ENCODE measurements at regions not wholly inside any gene's neighbourhood (a gene's known extent, or its start where the extent isn't known, plus 50 kb on each side); places are given as distances from the start of the nearest gene placed in this dataset.

GRCh38 chr11:105553025-105553424 is 56.8 kb upstream of the GRIA4 start:
- DNase-seq (ENCODE audit: low read depth in 4 of 4, low spot score in 3 of 4): no peak

- no peak for DNase-seq (ENCODE audit: low read depth in 4 of 4, low spot score in 3 of 4)
Measured at GRCh38 chr11:105548359-105548758, 61.5 kb upstream of the GRIA4 start.

- no peak for DNase-seq (ENCODE audit: low read depth in 4 of 4, low spot score in 3 of 4)
Measured at GRCh38 chr11:105538588-105538987, 71.3 kb upstream of the GRIA4 start.

GRCh38 chr11:105537531-105537930 is 72.3 kb upstream of the GRIA4 start:
- no peak for DNase-seq (ENCODE audit: low read depth in 4 of 4, low spot score in 3 of 4)

GRCh38 chr11:105524286-105524685 is 85.6 kb upstream of the GRIA4 start:
- DNase-seq (ENCODE audit: low read depth in 4 of 4, low spot score in 3 of 4): peak in 1 of 4 donors; percentile 10

GRCh38 chr11:105520706-105521345 is 89.0 kb upstream of the GRIA4 start:
- DNase-seq (ENCODE audit: low read depth in 4 of 4, low spot score in 3 of 4): no peak

GRCh38 chr11:105507496-105508254 is 102.2 kb upstream of the GRIA4 start:
- no peak for DNase-seq (ENCODE audit: low read depth in 4 of 4, low spot score in 3 of 4)

GRCh38 chr11:105492010-105492409 is 117.9 kb upstream of the GRIA4 start:
- no peak for DNase-seq (ENCODE audit: low read depth in 4 of 4, low spot score in 3 of 4)

GRCh38 chr11:105491394-105491793 is 118.5 kb upstream of the GRIA4 start:
- DNase-seq (ENCODE audit: low read depth in 4 of 4, low spot score in 3 of 4): no peak

- no peak for DNase-seq (ENCODE audit: low read depth in 4 of 4, low spot score in 3 of 4)
Measured at GRCh38 chr11:105490333-105490732, 119.5 kb upstream of the GRIA4 start.

GRCh38 chr11:105489446-105489845 is 120.4 kb upstream of the GRIA4 start:
- peak in 2 of 4 donors; percentile 14 to 22 for DNase-seq (ENCODE audit: low read depth in 4 of 4, low spot score in 3 of 4)

GRCh38 chr11:105486929-105487328 is 122.9 kb upstream of the GRIA4 start:
- DNase-seq (ENCODE audit: low read depth in 4 of 4, low spot score in 3 of 4): no peak

- no peak for DNase-seq (ENCODE audit: low read depth in 4 of 4, low spot score in 3 of 4)
Measured at GRCh38 chr11:105469931-105470330, 139.9 kb upstream of the GRIA4 start.

- no peak for DNase-seq (ENCODE audit: low read depth in 4 of 4, low spot score in 3 of 4)
Measured at GRCh38 chr11:105468154-105468553, 141.7 kb upstream of the GRIA4 start.

- DNase-seq (ENCODE audit: low read depth in 4 of 4, low spot score in 3 of 4): peak in 1 of 4 donors; percentile 9
Measured at GRCh38 chr11:105466582-105467228, 143.2 kb upstream of the GRIA4 start.

GRCh38 chr11:105458071-105458470 is 151.8 kb upstream of the GRIA4 start:
- no peak for DNase-seq (ENCODE audit: low read depth in 4 of 4, low spot score in 3 of 4)

GRCh38 chr11:105456950-105457349 is 152.9 kb upstream of the GRIA4 start:
- no peak for DNase-seq (ENCODE audit: low read depth in 4 of 4, low spot score in 3 of 4)

GRCh38 chr11:105449100-105449734 is 160.7 kb upstream of the GRIA4 start:
- no peak for DNase-seq (ENCODE audit: low read depth in 4 of 4, low spot score in 3 of 4)

- no peak for DNase-seq (ENCODE audit: low read depth in 4 of 4, low spot score in 3 of 4)
Measured at GRCh38 chr11:105448703-105449079, 161.2 kb upstream of the GRIA4 start.

- no peak for DNase-seq (ENCODE audit: low read depth in 4 of 4, low spot score in 3 of 4)
Measured at GRCh38 chr11:105447936-105448702, 161.8 kb upstream of the GRIA4 start.

- DNase-seq (ENCODE audit: low read depth in 4 of 4, low spot score in 3 of 4): no peak
Measured at GRCh38 chr11:105443623-105444022, 166.2 kb upstream of the GRIA4 start.
